ENCODE measurements at regions not wholly inside any gene's neighbourhood (a gene's known extent, or its start where the extent isn't known, plus 50 kb on each side); places are given as distances from the start of the nearest gene placed in this dataset.
"Not testable (repeated sequence)": the region's sequence is repeated elsewhere in the genome, so short reads cannot be mapped to it uniquely, and the experiment has no call there.

- no peak for DNase-seq
These were observed 59.9 kb downstream of the MINAR1 start for GRCh38 chr15:79492065-79492464.

- no peak for DNase-seq
These were observed 62.3 kb downstream of the MINAR1 start for GRCh38 chr15:79494384-79494909.

- no peak for DNase-seq
These were observed 63.0 kb downstream of the MINAR1 start for GRCh38 chr15:79494963-79495755.

- DNase-seq: no peak
These were observed 63.6 kb downstream of the MINAR1 start for GRCh38 chr15:79495775-79496174.

GRCh38 chr15:79496838-79497237 is 64.7 kb downstream of the MINAR1 start:
- no peak for DNase-seq

- no peak for DNase-seq
These were observed 69.0 kb downstream of the MINAR1 start for GRCh38 chr15:79501086-79501485.

- DNase-seq: no peak
These were observed 73.8 kb downstream of the MINAR1 start for GRCh38 chr15:79505956-79506355.

GRCh38 chr15:79512844-79513243 is 80.7 kb downstream of the MINAR1 start:
- DNase-seq: not testable (repeated sequence)

GRCh38 chr15:79513417-79513816 is 81.3 kb downstream of the MINAR1 start:
- DNase-seq: no peak

GRCh38 chr15:79513940-79514339 is 81.8 kb downstream of the MINAR1 start:
- DNase-seq: no peak

GRCh38 chr15:79515300-79516027 is 83.3 kb downstream of the MINAR1 start:
- DNase-seq: no peak

- DNase-seq: no peak
These were observed 84.0 kb downstream of the MINAR1 start for GRCh38 chr15:79516155-79516554.

GRCh38 chr15:79516646-79517045 is 84.5 kb downstream of the MINAR1 start:
- DNase-seq: no peak

- no peak for DNase-seq
These were observed 87.5 kb downstream of the MINAR1 start for GRCh38 chr15:79519628-79520027.

- no peak for DNase-seq
These were observed 88.5 kb downstream of the MINAR1 start for GRCh38 chr15:79520654-79521053.

- no peak for DNase-seq
These were observed 90.5 kb downstream of the MINAR1 start for GRCh38 chr15:79522656-79523055.

GRCh38 chr15:79523266-79523665 is 91.1 kb downstream of the MINAR1 start:
- no peak for DNase-seq

- DNase-seq: no peak
These were observed 92.4 kb downstream of the MINAR1 start for GRCh38 chr15:79524531-79524930.

GRCh38 chr15:79526376-79526775 is 94.2 kb downstream of the MINAR1 start:
- DNase-seq: no peak

GRCh38 chr15:79527821-79528220 is 95.7 kb downstream of the MINAR1 start:
- no peak for DNase-seq

GRCh38 chr15:79529157-79529785 is 97.1 kb downstream of the MINAR1 start:
- no peak for DNase-seq

- no peak for DNase-seq
These were observed 103.4 kb downstream of the MINAR1 start for GRCh38 chr15:79535536-79535935.

GRCh38 chr15:79538527-79538926 is 106.4 kb downstream of the MINAR1 start:
- DNase-seq: no peak

- DNase-seq: no peak
These were observed 107.3 kb downstream of the MINAR1 start for GRCh38 chr15:79539401-79539800.
